Limb (tissue), 2 donors: ENCODE measurements at regions not wholly inside any gene's neighbourhood (a gene's known extent, or its start where the extent isn't known, plus 50 kb on each side); places are given as distances from the start of the nearest gene placed in this dataset.
"Not testable (repeated sequence)": the region's sequence is repeated elsewhere in the genome, so short reads cannot be mapped to it uniquely, and the experiment has no call there.

Source experiments
- DNase-seq, 2 donors: peaks; one replicate each; pipeline ENCODE4 v3.0.0-alpha.2; 2016; ENCODE audit errors: extremely low spot score in 2 of 2

DNA sequence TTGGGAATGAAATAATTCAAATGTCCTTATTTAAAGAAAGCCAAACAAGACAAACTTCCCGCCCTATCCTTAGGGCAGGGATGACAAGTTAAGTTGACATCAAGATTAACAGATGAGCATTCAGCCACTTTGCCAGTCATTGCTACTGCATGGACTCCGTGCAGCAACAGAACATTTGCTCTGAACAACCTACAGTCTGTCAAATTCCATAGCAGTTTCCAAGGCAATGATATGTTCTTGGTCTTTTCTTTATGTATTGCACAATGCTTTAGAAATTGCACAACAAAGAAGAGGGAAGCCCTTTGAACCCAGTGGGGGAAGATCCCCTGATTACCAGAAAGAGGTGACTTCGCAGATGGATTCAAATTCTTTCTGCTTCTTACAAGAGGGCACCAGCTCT lies 269.8 kb downstream of the BCAT1 start:
- DNase-seq = no peak

DNA sequence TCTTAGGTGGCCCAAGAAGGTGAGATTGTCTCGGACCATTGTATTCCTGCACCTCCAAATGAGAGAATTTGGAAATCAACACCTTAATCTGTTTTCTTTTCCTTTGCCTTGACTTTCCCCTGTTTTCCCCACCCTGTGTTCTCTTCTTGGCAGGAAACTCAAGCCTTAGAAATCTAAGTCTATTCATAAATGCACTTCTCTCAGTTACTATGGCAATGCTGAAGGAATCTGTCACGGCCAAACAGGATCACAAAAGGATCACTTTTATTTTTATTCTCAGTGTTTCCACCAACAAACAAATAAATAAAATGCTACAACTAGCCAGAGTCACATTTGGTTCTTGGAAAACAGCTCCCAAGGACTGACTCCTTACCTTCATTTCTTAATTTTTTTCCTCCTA lies 270.5 kb downstream of the BCAT1 start:
- peak in 1 of 2 donors; percentile 16 for DNase-seq

DNA sequence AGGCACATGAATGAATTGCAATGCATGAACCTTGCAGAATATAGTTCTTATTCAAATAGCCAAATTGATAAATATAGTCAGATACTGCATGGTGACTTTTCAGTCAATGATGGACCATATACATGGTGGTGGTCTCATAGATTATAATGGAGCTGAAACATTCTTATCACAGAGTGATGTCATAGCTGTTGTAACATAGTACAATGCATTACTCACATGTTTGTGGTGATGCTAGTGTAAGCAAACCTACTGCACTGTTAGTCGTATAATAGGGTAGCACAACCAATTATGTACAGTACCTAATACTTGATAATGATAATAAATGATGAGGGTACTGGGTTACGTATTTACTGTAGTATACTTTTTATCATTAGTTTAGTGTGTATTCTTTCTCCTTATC lies 280.3 kb downstream of the BCAT1 start:
- no peak for DNase-seq

DNA sequence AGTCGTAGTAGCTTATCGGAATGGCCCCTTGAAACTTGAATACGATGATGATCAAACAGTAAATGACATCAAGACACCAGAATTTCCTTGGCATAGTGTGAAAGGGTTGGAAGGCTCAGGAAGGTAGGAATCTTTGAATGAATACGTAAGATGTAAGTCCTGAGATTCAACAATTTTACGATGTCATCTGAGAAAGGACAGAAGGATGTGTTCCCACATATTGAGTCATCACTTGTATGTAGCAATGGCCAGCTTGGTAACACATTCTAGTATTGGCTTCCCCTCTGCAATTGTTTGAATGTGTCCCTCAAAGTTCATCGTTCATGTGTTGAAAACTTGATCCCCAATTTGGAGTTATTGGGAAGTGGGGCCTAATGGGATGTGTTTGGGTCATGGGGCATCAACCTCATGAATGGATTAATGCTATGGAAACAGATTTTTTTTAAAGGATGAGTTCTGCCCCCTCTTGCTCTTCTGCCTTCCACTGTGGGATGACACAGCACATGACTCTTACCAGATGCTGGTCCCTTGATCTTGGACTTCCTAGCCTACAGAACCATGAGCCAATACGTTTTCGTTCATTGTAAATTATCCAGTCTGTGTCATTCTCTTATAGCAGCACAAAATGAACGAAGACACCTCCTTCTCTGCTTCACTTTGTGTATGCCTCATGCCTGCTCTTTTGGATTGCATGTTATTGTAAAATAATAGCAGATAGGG lies 284.6 kb downstream of the BCAT1 start:
- no peak for DNase-seq

DNA sequence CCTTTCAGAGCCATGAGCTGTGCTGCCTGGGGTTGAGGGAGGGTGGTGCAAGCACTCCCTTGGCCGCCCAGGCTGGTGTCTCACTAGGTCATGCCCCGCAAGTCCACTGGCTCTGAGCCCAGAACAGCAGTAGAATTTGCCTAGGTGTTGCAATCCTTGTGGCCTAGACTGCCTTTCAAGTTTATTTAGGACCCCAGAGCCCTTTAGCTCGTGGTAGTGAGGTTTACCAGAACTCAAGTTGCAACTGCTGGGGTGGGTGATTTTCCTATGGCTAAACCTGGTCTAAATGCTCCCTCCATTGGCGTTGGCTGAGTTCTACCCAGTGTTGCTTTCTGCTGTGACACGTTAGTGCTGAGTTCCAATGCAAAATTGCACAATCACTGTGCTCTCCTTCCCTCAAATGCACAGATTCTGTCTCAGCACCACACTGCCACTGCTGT lies 287.2 kb downstream of the BCAT1 start:
- DNase-seq = no peak

DNA sequence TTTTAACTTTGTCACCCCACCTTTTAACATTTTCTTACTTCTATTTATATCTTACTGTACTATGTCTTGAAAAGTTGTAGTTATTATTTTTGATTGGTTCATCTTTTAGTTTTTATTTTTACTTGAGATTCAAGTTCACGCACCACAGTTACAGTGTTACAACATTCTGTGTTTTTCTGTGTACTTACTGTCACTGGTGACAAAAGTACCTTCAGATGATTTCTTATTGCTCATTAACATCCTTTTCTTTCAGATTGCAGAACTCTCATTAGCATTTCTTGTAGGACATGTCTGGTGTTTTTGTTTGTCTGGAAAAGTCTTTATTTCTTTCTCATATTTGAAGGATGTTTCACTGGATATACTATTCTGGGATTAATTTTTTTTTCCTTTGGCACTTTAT lies 289.9 kb downstream of the BCAT1 start:
- DNase-seq = no peak

DNA sequence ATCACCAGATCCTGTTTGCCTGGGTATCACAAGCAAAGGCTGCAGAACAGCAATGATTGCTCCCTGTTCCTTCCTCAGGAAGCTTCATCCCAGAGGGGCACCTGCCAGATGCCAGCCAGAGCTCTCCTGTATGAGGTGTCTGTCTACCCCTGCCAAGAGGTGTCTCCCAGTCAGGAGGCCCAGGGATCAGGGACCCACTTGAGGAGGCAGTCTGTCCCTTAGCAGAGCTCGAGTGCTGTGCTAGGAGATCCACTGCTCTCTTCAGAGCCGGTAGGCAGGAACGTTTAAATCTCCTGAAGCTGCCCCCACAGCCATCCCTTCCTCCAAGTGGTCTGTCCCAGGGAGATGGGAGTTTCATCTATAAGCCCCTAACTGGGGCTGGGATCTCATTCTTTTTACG lies 294.6 kb downstream of the BCAT1 start:
- not testable (repeated sequence) for DNase-seq

DNA sequence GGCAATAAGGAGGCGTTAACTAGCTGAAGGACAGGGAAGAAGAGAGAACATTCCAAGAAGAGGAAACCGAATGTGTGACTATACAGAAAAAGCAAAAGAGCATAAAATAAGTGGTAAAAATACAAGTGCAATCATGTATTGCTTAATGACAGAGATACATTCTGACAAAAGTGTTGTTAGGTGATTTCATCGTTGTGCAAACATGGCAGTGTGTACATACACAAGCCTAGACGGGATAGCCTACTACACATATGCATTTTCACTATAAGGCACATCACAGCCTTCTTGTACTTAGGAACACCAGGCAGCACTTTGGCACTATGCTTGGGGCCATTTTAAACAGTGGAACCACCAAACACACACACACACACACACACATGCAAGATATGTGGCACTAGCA lies 299.3 kb downstream of the BCAT1 start:
- no peak for DNase-seq

DNA sequence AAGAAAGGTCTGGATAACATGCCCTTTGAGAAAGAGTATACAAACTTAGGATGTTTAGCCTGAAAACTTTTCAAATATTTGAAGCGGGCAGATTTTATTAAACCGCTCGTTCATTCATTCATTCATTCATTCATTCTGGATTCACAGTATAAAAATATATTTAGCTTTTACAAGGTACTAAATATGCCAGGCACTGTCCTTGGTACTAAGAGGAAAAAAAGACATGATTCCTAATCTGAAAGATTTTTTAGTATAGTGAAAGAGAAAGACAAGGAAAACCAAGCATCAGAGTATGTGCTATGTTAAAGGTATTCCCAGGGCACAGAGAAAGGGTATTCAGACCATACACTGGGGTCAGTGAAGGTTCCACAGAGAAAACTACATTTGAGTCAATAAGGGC lies 299.7 kb downstream of the BCAT1 start:
- DNase-seq = no peak

DNA sequence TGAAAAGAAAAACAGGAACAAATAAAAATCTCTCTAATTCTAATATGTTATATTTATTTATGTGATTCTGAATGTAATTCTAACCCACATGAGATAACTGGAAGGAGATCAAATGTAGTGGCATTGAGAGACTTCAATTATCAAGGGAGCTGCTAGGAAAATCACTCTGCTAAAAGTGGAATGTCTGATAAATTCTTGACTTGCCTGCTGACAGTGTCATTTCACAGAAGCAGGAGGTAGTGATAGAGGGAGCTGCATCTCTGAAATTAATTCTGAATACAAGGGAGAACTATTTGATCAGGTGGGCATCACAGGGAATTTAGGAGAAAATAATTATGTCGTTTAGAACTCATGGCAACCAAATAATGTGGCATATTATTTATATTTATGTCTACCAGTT lies 303.6 kb downstream of the BCAT1 start:
- DNase-seq = no peak

DNA sequence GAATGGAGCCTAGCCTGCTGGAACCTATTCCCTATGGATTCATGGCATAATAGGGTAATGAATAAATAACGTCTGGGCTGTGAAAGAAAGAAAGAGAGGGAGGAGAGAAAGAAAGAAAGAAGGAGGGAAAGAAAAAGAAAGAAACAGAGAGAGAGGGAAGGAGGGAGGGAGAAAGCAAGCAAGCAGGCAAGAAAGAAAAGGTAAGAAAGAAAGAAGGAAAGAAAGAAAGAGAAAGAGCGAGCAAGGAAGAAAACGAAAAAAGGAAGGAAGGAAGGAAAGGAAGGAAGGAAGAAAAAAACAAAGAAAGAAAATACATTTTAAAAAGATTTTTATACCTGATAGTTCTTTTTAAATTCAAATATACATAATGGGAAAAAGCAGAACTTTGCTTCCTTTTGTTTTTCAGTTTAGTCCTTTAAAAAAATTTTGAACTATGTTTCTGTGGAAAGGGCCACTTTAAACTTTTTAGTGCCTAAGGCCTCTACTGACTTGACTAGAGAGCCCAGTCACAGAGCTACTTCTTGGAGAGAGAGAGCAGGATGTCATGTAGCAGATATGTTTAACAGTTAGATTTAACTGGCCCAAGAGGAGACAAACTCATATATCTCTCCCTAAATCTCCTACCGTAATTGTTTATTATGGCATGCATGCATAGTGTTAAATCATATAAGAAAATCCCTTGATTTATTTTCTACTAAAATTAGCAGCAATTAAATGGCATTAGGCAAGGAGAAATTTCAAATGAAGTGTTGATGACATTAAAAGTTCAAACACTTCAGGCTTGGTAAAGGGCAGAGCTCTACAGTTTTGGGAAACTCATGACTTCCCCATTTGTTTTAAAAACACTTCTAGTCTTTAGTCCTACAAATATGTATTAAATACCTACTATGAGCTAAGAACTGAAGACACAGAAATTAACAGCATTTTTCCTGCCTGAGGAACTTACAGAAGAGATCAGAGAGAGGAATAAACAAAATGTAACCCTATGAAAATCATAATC lies 305.5 kb downstream of the BCAT1 start:
- DNase-seq = no peak

DNA sequence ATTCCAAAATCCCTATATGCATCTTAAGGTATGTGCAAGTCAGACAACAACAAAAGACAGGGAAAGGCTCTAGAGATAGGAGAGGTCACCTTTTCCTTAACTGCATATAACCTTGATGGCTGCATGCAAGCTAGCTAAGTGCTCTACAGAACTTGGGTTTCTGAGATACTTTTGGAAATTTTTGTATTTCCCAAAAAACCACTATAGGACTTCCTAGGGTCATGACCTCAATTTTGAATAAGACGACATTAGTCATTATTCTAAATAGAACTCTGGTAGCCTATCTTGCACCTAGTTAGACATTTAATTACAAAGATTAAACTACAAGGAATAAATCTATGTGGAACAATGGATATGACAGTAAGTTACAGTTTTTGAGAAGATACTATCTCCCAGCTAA lies 309.3 kb downstream of the BCAT1 start:
- no peak for DNase-seq

DNA sequence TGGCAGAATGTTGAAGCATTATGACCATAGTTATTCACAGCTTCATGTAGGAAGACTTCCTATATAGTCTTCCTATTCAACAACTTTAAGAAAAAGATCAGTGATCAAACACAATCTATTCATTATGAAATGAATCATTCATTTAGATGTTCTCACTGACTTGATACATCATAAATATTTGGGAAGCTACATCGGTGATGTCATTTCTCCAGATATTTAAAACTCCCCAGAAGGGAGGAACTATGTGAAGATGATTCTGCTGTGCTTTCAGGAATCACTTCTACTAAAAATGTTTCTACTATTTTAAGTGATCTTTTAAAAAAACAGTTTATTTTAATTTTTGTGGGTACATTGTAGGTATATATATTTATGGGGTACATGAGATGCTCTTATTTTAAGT lies 316.4 kb downstream of the BCAT1 start:
- DNase-seq = no peak

DNA sequence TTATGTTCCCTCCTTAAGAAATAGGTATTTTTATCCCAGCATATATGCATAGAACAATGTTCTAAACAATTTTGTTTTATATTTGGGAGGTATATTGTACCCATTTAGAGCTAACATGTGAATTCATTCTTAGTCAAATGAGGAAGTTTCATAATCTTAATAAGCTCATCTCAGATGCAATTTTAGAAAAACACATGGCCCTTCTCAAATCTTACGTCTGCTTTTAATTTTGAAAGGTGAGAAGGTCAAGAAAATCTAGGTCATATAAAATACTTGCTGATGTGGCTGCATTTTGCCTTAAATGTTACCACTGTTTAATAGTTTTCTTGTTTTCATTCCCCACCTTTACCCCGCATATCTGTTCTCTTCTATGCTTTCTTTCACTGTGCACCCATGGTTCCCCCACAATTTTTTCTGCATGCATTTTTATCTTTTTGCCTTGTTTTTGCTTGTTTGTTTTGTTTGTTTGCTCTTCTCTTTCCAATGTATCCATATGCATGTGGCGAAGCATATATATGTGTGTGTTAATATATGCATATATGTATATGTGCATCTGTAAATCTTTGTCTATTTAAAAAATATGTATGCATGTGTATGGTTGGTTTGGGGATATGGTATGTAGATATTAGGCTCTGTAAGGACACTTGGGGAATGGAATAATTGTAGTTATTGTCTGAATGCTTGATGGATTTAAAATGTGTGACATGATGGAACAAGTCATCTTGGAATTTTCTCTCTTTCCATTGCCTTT lies 317.1 kb downstream of the BCAT1 start:
- DNase-seq = no peak

DNA sequence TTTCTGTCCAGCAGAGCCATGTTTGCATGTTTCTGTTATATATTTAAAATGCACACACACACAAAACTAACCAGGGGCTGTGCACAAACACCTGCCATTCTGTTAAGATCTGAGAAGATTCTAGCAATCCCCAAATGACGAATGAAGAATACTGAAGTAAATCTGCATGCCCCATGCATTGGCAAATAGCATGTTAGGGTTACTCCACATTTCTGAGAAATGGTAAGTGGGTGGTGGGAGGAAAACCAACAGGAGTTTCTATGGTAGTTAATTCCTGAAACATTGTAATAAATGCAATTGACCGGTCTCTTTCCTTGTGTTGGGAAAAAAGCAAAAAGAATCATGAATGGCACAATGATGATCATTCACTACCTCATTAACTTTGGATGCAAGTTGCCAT lies 318.0 kb downstream of the BCAT1 start:
- DNase-seq = no peak

DNA sequence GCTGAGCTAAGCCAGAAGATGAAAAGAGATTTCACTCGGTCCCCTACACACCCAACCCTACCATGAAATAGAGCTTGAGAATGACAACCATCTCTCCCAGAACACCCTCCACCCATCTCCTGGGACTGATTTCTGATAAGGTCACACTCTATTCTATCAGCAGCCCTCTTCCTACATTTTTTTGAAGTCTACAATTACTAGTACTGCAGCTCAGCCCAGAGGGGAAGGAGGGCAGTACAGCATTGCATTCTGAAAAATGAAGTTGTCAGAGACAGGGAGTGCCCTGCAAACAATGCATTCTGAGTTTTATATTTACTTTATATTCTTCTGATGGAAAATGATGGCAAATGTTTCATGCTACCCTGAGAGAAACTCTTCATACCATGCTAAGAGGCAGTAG lies 318.5 kb downstream of the BCAT1 start:
- no peak for DNase-seq

DNA sequence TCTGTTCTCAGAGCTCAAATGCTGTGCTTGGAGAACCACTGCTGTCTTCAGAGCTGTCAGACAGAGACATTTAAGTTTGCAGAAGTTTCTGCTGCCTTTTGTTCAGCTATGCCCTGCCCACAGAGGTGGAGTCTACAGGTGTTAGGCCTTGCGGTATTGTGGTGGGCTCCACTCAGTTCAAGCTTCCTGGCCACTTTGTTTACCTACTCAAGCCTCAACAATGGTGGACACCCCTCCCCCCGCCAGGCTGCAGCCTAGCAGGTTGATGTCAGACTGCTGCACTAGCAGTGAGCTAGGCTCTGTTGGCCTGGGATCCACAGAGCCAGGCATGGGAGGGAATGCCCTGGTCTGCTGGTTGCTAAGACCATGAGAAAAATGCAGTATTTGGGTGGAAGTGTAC lies 323.8 kb downstream of the BCAT1 start:
- no peak for DNase-seq

DNA sequence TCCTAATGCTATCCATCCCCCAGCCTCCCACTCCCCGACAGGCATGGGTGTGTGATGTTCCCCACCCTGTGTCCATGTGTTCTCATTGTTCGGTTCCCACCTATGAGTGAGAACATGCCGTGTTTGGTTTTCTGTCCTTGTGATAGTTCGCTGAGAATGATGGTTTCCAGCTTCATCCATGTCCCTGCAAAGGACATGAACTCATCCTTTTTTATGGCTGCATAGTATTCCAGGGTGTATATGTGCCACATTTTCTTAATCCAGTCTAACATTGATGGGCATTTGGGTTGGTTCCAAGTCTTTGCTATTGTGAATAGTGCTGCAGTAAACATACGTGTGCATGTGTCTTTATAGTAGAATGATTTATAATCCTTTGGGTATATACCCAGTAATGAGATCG lies 328.9 kb downstream of the BCAT1 start:
- DNase-seq = not testable (repeated sequence)

DNA sequence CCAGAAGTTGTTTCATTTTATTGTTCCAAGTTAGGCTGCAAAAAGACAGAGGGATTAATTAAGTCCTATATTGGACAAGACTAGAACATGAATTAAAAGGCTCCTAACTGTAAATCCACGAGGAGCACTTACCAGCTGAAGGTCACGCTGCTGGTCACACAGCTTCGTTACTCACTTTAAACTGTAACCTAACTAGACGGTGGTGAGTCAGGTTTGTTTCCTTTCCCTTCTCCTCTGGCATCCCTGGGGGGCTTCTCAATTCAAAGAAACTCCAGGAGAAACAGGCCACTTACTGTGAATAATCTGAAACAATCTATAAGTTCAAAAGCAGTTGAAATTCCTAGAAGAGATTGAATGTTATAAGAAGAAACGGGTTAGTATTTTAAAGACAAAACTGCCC lies 331.4 kb downstream of the BCAT1 start:
- no peak for DNase-seq

DNA sequence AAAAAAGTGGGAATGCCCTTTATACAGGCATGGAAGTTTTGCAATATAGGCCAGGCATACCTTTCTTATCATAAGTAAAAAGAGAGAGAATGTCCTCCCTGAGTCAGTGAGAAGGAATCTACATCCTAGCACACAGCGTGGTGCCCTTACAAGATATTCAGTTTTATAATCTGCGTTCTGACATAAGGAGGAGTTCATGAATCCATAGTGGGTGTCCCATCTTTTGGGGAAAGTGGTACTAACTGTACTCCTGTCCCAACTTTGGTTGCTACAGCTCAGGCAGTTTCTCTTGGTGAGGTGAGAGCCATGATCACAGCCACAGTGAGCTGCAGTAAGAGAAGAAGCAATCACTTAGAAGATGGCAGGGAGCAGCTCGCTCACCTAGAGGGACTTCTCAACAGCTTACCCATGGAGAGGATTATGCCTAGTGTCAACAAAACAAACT lies 332.9 kb downstream of the BCAT1 start:
- no peak for DNase-seq

DNA sequence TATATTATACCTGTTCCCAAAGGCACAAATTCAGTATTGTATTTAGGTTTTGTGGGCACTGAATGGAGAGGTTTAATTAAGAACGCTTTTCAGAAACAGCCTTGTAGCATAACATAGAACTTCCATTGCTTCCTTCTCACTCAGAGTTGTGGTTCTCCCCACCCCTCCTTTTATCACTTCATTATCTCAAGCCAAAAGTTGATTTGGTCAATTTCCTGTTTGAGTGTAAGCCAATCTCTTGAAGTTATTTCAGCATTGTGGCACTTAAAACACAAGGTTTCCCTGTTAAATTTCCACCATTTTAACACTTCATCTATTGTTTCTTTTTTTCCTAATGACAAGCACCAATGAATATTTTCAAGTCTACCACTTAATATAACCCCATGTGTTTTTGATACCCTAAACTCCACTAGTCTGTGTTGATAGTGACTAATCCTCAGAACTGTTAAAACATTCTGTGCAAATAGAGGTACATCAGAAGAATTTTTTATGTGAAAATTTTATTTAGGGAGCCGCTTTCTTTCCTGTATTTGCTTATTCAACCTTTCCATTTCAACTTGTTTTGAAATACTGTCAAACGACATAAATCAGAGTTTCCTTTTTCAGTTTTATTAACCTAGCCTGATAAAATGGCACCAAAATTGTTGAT lies 340.1 kb downstream of the BCAT1 start:
- no peak for DNase-seq
